HepG2 (cell line): ENCODE measurements at regions not wholly inside any gene's neighbourhood (a gene's known extent, or its start where the extent isn't known, plus 50 kb on each side); places are given as distances from the start of the nearest gene placed in this dataset.

Experiments used
- ATAC-seq: fragments of 200-7000 bp; cut with Tn5 transposase; 3 replicates; pipeline ENCODE4 v1.9.1; 2020; ENCODE audit warnings: mild to moderate bottlenecking, moderate library complexity
- BruUV-seq: library from RNA; stranded (reverse); fragments of 400-500 nt; replicated peaks from 2 replicates; lab custom pipeline; 2021; lab: Mats Ljungman, UMichigan
- CTCF ChIA-PET: fragments of 300-600 bp; formaldehyde crosslinking; extraction: SDS; loops from one replicate; lab custom pipeline; 2021; ENCODE audit warnings: low total read pairs, inconsistent platforms, low intra/inter-chr PET ratio; lab: Yijun Ruan, JAX
- POLR2A ChIA-PET: fragments of 350-600 bp; sonication (Branson Sonifier 250); formaldehyde crosslinking; loops from one replicate; lab custom pipeline; 2020; ENCODE audit warnings: antibody characterized with exemption, inconsistent platforms; lab: Yijun Ruan, JAX
- DNase-seq: peaks from one replicate; pipeline ENCODE4 v3.0.0-alpha.2; 2015; ENCODE audit warnings: low spot score
- FAIRE-seq: peaks from 3 replicates; lab custom pipeline; 2011; peaks lifted over from hg19 to GRCh38; lab: Jason Lieb, UNC
- H2AFZ ChIP-seq: one replicate; pipeline ENCODE4 v1.6.1; 2011; ENCODE audit warnings: low read length, inconsistent platforms
- H3K27ac ChIP-seq: fragments of 300-600 bp; 3 replicates; pipeline ENCODE4 v1.8.0; 2011; ENCODE audit warnings: mixed run types, mild to moderate bottlenecking, mixed read lengths, low read length, inconsistent platforms; ENCODE audit not compliant: insufficient read depth; ENCODE audit errors: extremely low read length
- H3K27me3 ChIP-seq, 2 experiments: fragments of 200-600 bp in 1 of 2; 2 replicates in 1 of 2; 3 replicates in 1 of 2; pipeline versions ENCODE4 v1.6.0 to v1.8.0; 2011; ENCODE audit warnings: low read length in 2 of 2, mild to moderate bottlenecking in 2 of 2, moderate library complexity in 2 of 2, inconsistent platforms in 1 of 2; ENCODE audit not compliant: insufficient read depth in 2 of 2, control insufficient read depth in 1 of 2
- H3K36me3 ChIP-seq, 2 experiments: fragments of 200-600 bp in 1 of 2; replicated peaks in 1 of 2; 2 replicates in 1 of 2; 3 replicates in 1 of 2; pipeline versions ENCODE4 v1.5.1 to v1.8.0; 2011; ENCODE audit warnings: low read length in 2 of 2, inconsistent platforms in 1 of 2; ENCODE audit not compliant: insufficient read depth in 2 of 2, control insufficient read depth in 1 of 2
- H3K4me1 ChIP-seq: 2 replicates; pipeline ENCODE4 v1.5.1; 2012; ENCODE audit warnings: low read length, inconsistent platforms; ENCODE audit not compliant: insufficient read depth
- H3K4me2 ChIP-seq: 2 replicates; pipeline ENCODE4 v1.6.0; 2011; ENCODE audit warnings: low read depth, low read length, inconsistent platforms
- H3K4me3 ChIP-seq, 3 experiments: fragments of 200-600 bp in 1 of 3; sonication (generic), shearing (Covaris generic) in 1 of 3; replicated peaks in 1 of 3; 2 replicates each; pipeline ENCODE4 v1.5.1; 2011 to 2016; ENCODE audit warnings: low read length in 3 of 3, inconsistent platforms in 2 of 3, low read depth in 2 of 3, mild to moderate bottlenecking in 2 of 3, control low read depth in 1 of 3, mixed read lengths in 1 of 3; ENCODE audit not compliant: insufficient read depth in 1 of 3
- H3K79me2 ChIP-seq: one replicate; pipeline ENCODE4 v1.6.1; 2011; ENCODE audit warnings: low read length, inconsistent platforms; ENCODE audit not compliant: insufficient read depth
- H3K9ac ChIP-seq: 2 replicates; pipeline ENCODE4 v1.6.0; 2011; ENCODE audit warnings: mild to moderate bottlenecking, low read depth, low read length, inconsistent platforms; ENCODE audit not compliant: insufficient read depth
- H3K9me3 ChIP-seq: 2 replicates; pipeline ENCODE4 v1.5.1; 2012; ENCODE audit warnings: mild to moderate bottlenecking, low read length
- H4K20me1 ChIP-seq: 2 replicates; pipeline ENCODE4 v1.6.0; 2011; ENCODE audit warnings: inconsistent platforms, mild to moderate bottlenecking, low read length, moderate library complexity; ENCODE audit not compliant: insufficient read depth
- AGO1 ChIP-seq: fragments of 200-400 bp; formaldehyde crosslinking; IDR thresholded peaks from 2 replicates; pipeline ENCODE4 v1.6.1; 2017; ENCODE audit warnings: mild to moderate bottlenecking, low read depth, low read length, moderate library complexity; ENCODE audit not compliant: poor library complexity, severe bottlenecking
- CC2D1A ChIP-seq: sonication (generic); formaldehyde crosslinking; IDR thresholded peaks from 2 replicates; pipeline ENCODE4 v1.8.1; 2023; ENCODE audit warnings: mild to moderate bottlenecking, missing genetic modification reagents
- FOXJ3 ChIP-seq: sonication (generic); formaldehyde crosslinking; IDR thresholded peaks from 2 replicates; pipeline ENCODE4 v1.4.0; 2020; ENCODE audit warnings: missing genetic modification reagents, mild to moderate bottlenecking, borderline replicate concordance
- GABPB1 ChIP-seq: IDR thresholded peaks from 2 replicates; pipeline ENCODE4 v1.6.1; 2016; ENCODE audit warnings: mild to moderate bottlenecking, missing genetic modification reagents, moderate library complexity, missing compliant biosample characterization
- HCFC1 ChIP-seq: fragments of 150-350 bp; IDR thresholded peaks from 2 replicates; pipeline ENCODE4 v1.6.1; 2014; ENCODE audit warnings: low read depth, low read length
- NFATC3 ChIP-seq: sonication (generic); formaldehyde crosslinking; IDR thresholded peaks from 2 replicates; pipeline ENCODE4 v1.5.1; 2020; ENCODE audit warnings: mild to moderate bottlenecking, missing genetic modification reagents
- RAD21 ChIP-seq: fragments of 450-650 bp; formaldehyde crosslinking; IDR thresholded peaks from 2 replicates; pipeline ENCODE4 v1.5.0; 2020; ENCODE audit warnings: mild to moderate bottlenecking
- SMAD3 ChIP-seq: sonication (generic); formaldehyde crosslinking; IDR thresholded peaks from 2 replicates; pipeline ENCODE4 v1.4.0; 2020; ENCODE audit warnings: missing genetic modification reagents
- SP140L ChIP-seq: sonication (generic); formaldehyde crosslinking; IDR thresholded peaks from 2 replicates; pipeline ENCODE4 v1.4.0; 2020; ENCODE audit warnings: missing genetic modification reagents, borderline replicate concordance
- TMF1 ChIP-seq: sonication (generic); formaldehyde crosslinking; IDR thresholded peaks from 2 replicates; pipeline ENCODE4 v1.8.1; 2022; ENCODE audit warnings: low read depth, missing genetic modification reagents
- TSC22D2 ChIP-seq: sonication (generic); formaldehyde crosslinking; IDR thresholded peaks from 2 replicates; pipeline ENCODE4 v1.5.1; 2020; ENCODE audit warnings: missing genetic modification reagents, mild to moderate bottlenecking, borderline replicate concordance
- ZNF12 ChIP-seq: sonication (generic); formaldehyde crosslinking; IDR thresholded peaks from 2 replicates; pipeline ENCODE4 v1.5.0; 2020; ENCODE audit warnings: missing genetic modification reagents
- ZNF138 ChIP-seq: sonication (generic); formaldehyde crosslinking; IDR thresholded peaks from 2 replicates; pipeline ENCODE4 v1.5.0; 2020; ENCODE audit warnings: mild to moderate bottlenecking, low read depth, missing genetic modification reagents
- ZNF274 ChIP-seq: sonication (generic); formaldehyde crosslinking; IDR thresholded peaks from 2 replicates; pipeline ENCODE4 v1.5.1; 2020; ENCODE audit warnings: mild to moderate bottlenecking, missing genetic modification reagents
- ZNF609 ChIP-seq: sonication (generic); formaldehyde crosslinking; IDR thresholded peaks from 2 replicates; pipeline ENCODE4 v1.4.0; 2020; ENCODE audit warnings: mild to moderate bottlenecking, missing genetic modification reagents, borderline replicate concordance
- ZNF737 ChIP-seq: sonication (generic); formaldehyde crosslinking; IDR thresholded peaks from 2 replicates; pipeline ENCODE4 v1.5.0; 2020; ENCODE audit warnings: missing genetic modification reagents, mild to moderate bottlenecking, borderline replicate concordance
- WGBS: methylation state at CpG from one replicate; pipeline ENCODE4 v1.1.6; 2017; ENCODE audit warnings: low lambda C conversion rate; 5-methylcytosine and 5-hydroxymethylcytosine counted together
- in situ Hi-C: cut with HindIII; loops from 2 replicates; pipeline ENCODE4 v1.10.0; 2017; ENCODE audit warnings: low pct_unique_long_range_greater_than_20kb; ENCODE audit not compliant: extremely low pct_ligation_motif_present
- intact Hi-C: fragments of 100-400 bp; cut with micrococcal nuclease; formaldehyde crosslinking; loops from one replicate; pipeline ENCODE4 v1.10.0; 2022; ENCODE audit not compliant: unreplicated experiment
- TF ChIP-seq, protein P1 (sequence below): sonication (generic); formaldehyde crosslinking; IDR thresholded peaks from 2 replicates; pipeline ENCODE4 v1.4.0; 2020; ENCODE audit warnings: missing genetic modification reagents

DNA sequence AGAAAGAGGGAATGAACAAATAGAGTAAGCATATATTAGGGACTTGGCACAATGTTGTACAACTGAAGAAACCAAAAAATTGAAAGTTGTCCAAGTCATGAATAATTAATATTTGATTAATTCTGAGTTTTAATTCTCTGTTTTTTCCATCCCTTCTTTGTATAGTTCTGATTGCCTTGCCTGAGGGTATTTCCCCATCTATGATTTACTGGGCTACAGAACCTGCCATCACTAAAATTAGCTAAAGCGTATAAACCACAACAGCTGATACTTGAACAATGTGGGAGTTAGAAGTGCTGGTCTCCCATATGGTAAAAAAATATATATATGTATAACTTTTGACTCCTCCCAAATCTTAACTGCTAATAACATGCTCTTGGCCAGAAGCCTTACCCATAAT is 1253.5 kb upstream of the CDH6 start (continued):
- no peak for TF ChIP-seq ZNF609 (CRISPR knock-in tag)
- no peak for TF ChIP-seq TMF1 (CRISPR knock-in tag)
- no peak for TF ChIP-seq GABPB1 (CRISPR knock-in tag)
- TF ChIP-seq AGO1: no peak

DNA sequence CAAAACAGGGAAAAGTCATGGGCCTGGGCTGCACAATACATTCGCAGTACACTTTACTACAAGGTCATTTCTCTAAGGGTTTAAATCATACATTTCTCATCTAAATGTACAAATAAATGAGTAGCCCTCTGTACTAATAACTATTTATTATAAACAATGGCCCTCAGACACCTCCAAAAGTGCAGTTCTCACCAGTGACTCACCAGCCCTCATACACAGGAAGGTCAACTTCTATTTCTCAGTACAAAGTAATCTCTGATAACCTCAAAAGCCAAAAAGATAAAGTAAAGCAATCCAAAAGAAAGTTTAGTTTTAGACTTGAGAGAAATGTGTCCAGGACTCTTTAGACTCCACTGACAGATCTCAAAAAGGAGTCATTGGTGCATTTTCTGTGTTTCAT is 1258.1 kb upstream of the CDH6 start:
- no TSS peak for BruUV-seq
- no peaks in the 10 kb centered on the region for H3K9me3 ChIP-seq
- ChIA-PET CTCF (no interaction called here), POLR2A (no interaction called here)
- H2AFZ ChIP-seq: no peak overlapping the region
- H3K9ac ChIP-seq: no peak overlapping the region
- 52% methylated on average over 1 of the region's 1 CpG for WGBS
- no peak for DNase-seq
- no peaks in the 10 kb centered on the region for H3K36me3 ChIP-seq
- H3K4me3 ChIP-seq: no peak overlapping the region
- ATAC-seq: no peak
- no peak overlapping the region for H3K27ac ChIP-seq
- no peaks in the 10 kb centered on the region for H4K20me1 ChIP-seq
- intact Hi-C loops (no loop called here), in situ Hi-C loops (no loop called here)
- no peaks in the 10 kb centered on the region for H3K4me1 ChIP-seq
- FAIRE-seq: no peak
- H3K79me2 ChIP-seq: no peaks in the 10 kb centered on the region
- H3K4me2 ChIP-seq: no peak overlapping the region
- H3K27me3 ChIP-seq: no peaks in the 10 kb centered on the region
- no peak for TF ChIP-seq FOXJ3 (CRISPR knock-in tag)
- no peak for TF ChIP-seq ZNF274 (CRISPR knock-in tag)
- TF ChIP-seq SP140L (CRISPR knock-in tag): no peak
- no peak for TF ChIP-seq ZNF737 (CRISPR knock-in tag)
- TF ChIP-seq ZNF138 (CRISPR knock-in tag): no peak
- TF ChIP-seq, protein P1, sequence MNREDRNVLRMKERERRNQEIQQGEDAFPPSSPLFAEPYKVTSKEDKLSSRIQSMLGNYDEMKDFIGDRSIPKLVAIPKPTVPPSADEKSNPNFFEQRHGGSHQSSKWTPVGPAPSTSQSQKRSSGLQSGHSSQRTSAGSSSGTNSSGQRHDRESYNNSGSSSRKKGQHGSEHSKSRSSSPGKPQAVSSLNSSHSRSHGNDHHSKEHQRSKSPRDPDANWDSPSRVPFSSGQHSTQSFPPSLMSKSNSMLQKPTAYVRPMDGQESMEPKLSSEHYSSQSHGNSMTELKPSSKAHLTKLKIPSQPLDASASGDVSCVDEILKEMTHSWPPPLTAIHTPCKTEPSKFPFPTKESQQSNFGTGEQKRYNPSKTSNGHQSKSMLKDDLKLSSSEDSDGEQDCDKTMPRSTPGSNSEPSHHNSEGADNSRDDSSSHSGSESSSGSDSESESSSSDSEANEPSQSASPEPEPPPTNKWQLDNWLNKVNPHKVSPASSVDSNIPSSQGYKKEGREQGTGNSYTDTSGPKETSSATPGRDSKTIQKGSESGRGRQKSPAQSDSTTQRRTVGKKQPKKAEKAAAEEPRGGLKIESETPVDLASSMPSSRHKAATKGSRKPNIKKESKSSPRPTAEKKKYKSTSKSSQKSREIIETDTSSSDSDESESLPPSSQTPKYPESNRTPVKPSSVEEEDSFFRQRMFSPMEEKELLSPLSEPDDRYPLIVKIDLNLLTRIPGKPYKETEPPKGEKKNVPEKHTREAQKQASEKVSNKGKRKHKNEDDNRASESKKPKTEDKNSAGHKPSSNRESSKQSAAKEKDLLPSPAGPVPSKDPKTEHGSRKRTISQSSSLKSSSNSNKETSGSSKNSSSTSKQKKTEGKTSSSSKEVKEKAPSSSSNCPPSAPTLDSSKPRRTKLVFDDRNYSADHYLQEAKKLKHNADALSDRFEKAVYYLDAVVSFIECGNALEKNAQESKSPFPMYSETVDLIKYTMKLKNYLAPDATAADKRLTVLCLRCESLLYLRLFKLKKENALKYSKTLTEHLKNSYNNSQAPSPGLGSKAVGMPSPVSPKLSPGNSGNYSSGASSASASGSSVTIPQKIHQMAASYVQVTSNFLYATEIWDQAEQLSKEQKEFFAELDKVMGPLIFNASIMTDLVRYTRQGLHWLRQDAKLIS (CRISPR knock-in tag): no peak
- TF ChIP-seq CC2D1A (CRISPR knock-in tag): no peak
- no peak for TF ChIP-seq SMAD3 (CRISPR knock-in tag)
- no peak for TF ChIP-seq ZNF12
- no peak for TF ChIP-seq NFATC3 (CRISPR knock-in tag)
- no peak for TF ChIP-seq TSC22D2
- TF ChIP-seq HCFC1: no peak
- no peak for TF ChIP-seq RAD21
